GM23338 (cell line): ENCODE measurements at regions not wholly inside any gene's neighbourhood (a gene's known extent, or its start where the extent isn't known, plus 50 kb on each side); places are given as distances from the start of the nearest gene placed in this dataset.

Source experiments
- ATAC-seq: fragments of 200-7000 bp; cut with Tn5 transposase; 3 replicates; pipeline ENCODE4 v1.9.1; 2020
- DNase-seq: peaks from one replicate; pipeline ENCODE4 v3.0.0-alpha.2; 2015; ENCODE audit warnings: low spot score
- H2AFZ ChIP-seq: fragments of 200-600 bp; sonication (generic); 2 replicates; pipeline ENCODE4 v1.8.0; 2016; ENCODE audit warnings: antibody characterized with exemption, mild to moderate bottlenecking, moderate library complexity
- H3F3A ChIP-seq: fragments of 200-600 bp; sonication (generic); replicated peaks from 2 replicates; pipeline ENCODE4 v1.8.0; 2017; ENCODE audit warnings: antibody characterized with exemption, mixed run types, low read depth
- H3K27ac ChIP-seq: fragments of 200-600 bp; sonication (generic); 2 replicates; pipeline ENCODE4 v1.6.1; 2016; ENCODE audit warnings: low read depth
- H3K27me3 ChIP-seq: fragments of 200-600 bp; sonication (generic); 2 replicates; pipeline ENCODE4 v1.8.0; 2016; ENCODE audit warnings: mild to moderate bottlenecking, mixed run types, moderate library complexity; ENCODE audit not compliant: insufficient read depth
- H3K36me3 ChIP-seq: fragments of 200-600 bp; sonication (generic); 2 replicates; pipeline ENCODE4 v1.8.0; 2016; ENCODE audit warnings: mild to moderate bottlenecking; ENCODE audit not compliant: insufficient read depth
- H3K4me1 ChIP-seq: fragments of 200-600 bp; sonication (generic); 2 replicates; pipeline ENCODE4 v1.8.0; 2016; ENCODE audit warnings: mild to moderate bottlenecking, moderate library complexity; ENCODE audit not compliant: insufficient read depth
- H3K4me2 ChIP-seq: fragments of 200-600 bp; sonication (generic); 2 replicates; pipeline ENCODE4 v1.7.1; 2017; ENCODE audit warnings: mixed run types
- H3K4me3 ChIP-seq: fragments of 200-600 bp; sonication (generic); 2 replicates; pipeline ENCODE4 v1.6.1; 2016; ENCODE audit warnings: mixed run types
- H3K79me2 ChIP-seq: fragments of 200-600 bp; sonication (generic); replicated peaks from 2 replicates; pipeline ENCODE4 v1.8.0; 2017; ENCODE audit warnings: mild to moderate bottlenecking; ENCODE audit not compliant: insufficient read depth
- H3K9me2 ChIP-seq: fragments of 200-600 bp; sonication (generic); 2 replicates; pipeline ENCODE4 v1.8.0; 2017; ENCODE audit not compliant: insufficient read depth
- H4K20me1 ChIP-seq: fragments of 200-600 bp; sonication (generic); replicated peaks from 2 replicates; pipeline ENCODE4 v1.8.0; 2017; ENCODE audit warnings: mild to moderate bottlenecking; ENCODE audit not compliant: insufficient read depth
- H3K27ac Mint-ChIP-seq: 2 replicates; pipeline ENCODE4 v1.8.0; 2020; ENCODE audit warnings: inconsistent platforms, mild to moderate bottlenecking, moderate library complexity, mixed read lengths
- H3K27me3 Mint-ChIP-seq: 3 replicates; pipeline ENCODE4 v1.8.0; 2022; ENCODE audit warnings: low read depth, mild to moderate bottlenecking, moderate library complexity, mixed read lengths, inconsistent platforms; ENCODE audit not compliant: insufficient read depth, poor library complexity
- H3K36me3 Mint-ChIP-seq: 3 replicates; pipeline ENCODE4 v1.8.0; 2021; ENCODE audit warnings: low read depth, mild to moderate bottlenecking, inconsistent platforms, moderate library complexity, mixed read lengths
- H3K4me1 Mint-ChIP-seq: 3 replicates; pipeline ENCODE4 v1.8.0; 2020; ENCODE audit warnings: mild to moderate bottlenecking, inconsistent platforms, mixed read lengths
- H3K4me3 Mint-ChIP-seq: 3 replicates; pipeline ENCODE4 v1.8.0; 2021; ENCODE audit warnings: moderate library complexity, mild to moderate bottlenecking, inconsistent platforms, mixed read lengths
- H3K9me3 Mint-ChIP-seq: 3 replicates; pipeline ENCODE4 v1.8.0; 2020; ENCODE audit warnings: moderate library complexity, mild to moderate bottlenecking, inconsistent platforms, mixed read lengths
- CTCF ChIP-seq, 2 experiments: fragments of 200-600 bp in 1 of 2; sonication (generic) in 1 of 2; conservative IDR thresholded peaks; 2 replicates each; pipeline versions ENCODE4 v1.5.1 to v1.6.1; 2016 to 2017; ENCODE audit warnings: antibody characterized with exemption in 2 of 2, low read depth in 2 of 2, mild to moderate bottlenecking in 2 of 2, moderate library complexity in 1 of 2
- ETS1 ChIP-seq: IDR thresholded peaks from 2 replicates; pipeline ENCODE4 v1.6.1; 2016; ENCODE audit warnings: antibody characterized with exemption
- EZH2 ChIP-seq: fragments of 200-600 bp; sonication (generic); IDR thresholded peaks from one replicate; pipeline ENCODE4 v1.8.0; 2017; ENCODE audit warnings: antibody characterized with exemption, mild to moderate bottlenecking, low read depth; ENCODE audit not compliant: unreplicated experiment
- EZH2phosphoT487 ChIP-seq: fragments of 200-600 bp; sonication (generic); IDR thresholded peaks from one replicate; pipeline ENCODE4 v1.8.1; 2018; ENCODE audit warnings: antibody characterized with exemption; ENCODE audit not compliant: unreplicated experiment
- JUNB ChIP-seq: IDR thresholded peaks from one replicate; pipeline ENCODE4 v1.6.1; 2016; ENCODE audit warnings: antibody characterized with exemption; ENCODE audit not compliant: unreplicated experiment
- NANOG ChIP-seq: IDR thresholded peaks from 2 replicates; pipeline ENCODE4 v1.6.1; 2016; ENCODE audit warnings: antibody characterized with exemption, borderline replicate concordance
- REST ChIP-seq: IDR thresholded peaks from one replicate; pipeline ENCODE4 v1.6.1; 2018; ENCODE audit warnings: antibody characterized with exemption; ENCODE audit not compliant: unreplicated experiment
- ZNF331 ChIP-seq: fragments of 250-450 bp; sonication (Bioruptor Pico); IDR thresholded peaks from 2 replicates; pipeline ENCODE4 v1.5.0; 2020; ENCODE audit warnings: low read depth, mild to moderate bottlenecking, moderate library complexity
- ZNF462 ChIP-seq: fragments of 250-450 bp; sonication (Bioruptor Pico); IDR thresholded peaks from 2 replicates; pipeline ENCODE4 v1.5.0; 2020; ENCODE audit warnings: mild to moderate bottlenecking, moderate library complexity

GRCh38 chr3:110243081-110243480, 828.5 kb upstream of the NECTIN3 start (continued):
- no peak for TF ChIP-seq REST
- no peak for TF ChIP-seq NANOG
- TF ChIP-seq EZH2phosphoT487 = no peak
- TF ChIP-seq EZH2 = no peak
- no peak for TF ChIP-seq CTCF (conservative IDR thresholded peaks at IDR 0.05; ENCODE audit: low read depth in 2 of 2)
- no peak for TF ChIP-seq ZNF331 (CRISPR knock-in tag)

- Histone ChIP-seq H3K36me3 (no peaks in the 10 kb centered on the region), H3K27ac (no peak overlapping the region), H3K79me2 (no peaks in the 10 kb centered on the region), H3K4me2 (no peak overlapping the region), H4K20me1 (no peaks in the 10 kb centered on the region), H3F3A (no peaks in the 10 kb centered on the region), H2AFZ (no peak overlapping the region), H3K27me3 (no peaks in the 10 kb centered on the region), H3K4me3 (no peak overlapping the region), H3K9me2 (no peaks in the 10 kb centered on the region), H3K4me1 (no peaks in the 10 kb centered on the region)
- DNase-seq = no peak
- H3K4me3 Mint-ChIP-seq = no peak overlapping the region
- no peak overlapping the region for H3K27ac Mint-ChIP-seq
- no peaks in the 10 kb centered on the region for H3K9me3 Mint-ChIP-seq
- peaks cover 2% of the 10 kb centered on the region for H3K27me3 Mint-ChIP-seq
- no peak for ATAC-seq
- H3K4me1 Mint-ChIP-seq = no peaks in the 10 kb centered on the region
- H3K36me3 Mint-ChIP-seq = no peaks in the 10 kb centered on the region
- TF ChIP-seq ZNF462 (CRISPR knock-in tag) (no peak), JUNB (no peak), ZNF331 (CRISPR knock-in tag) (no peak), NANOG (no peak), ETS1 (no peak), EZH2 (no peak)
Measured at GRCh38 chr3:110246796-110247376, 824.7 kb upstream of the NECTIN3 start.
